ENCODE measurements at regions not wholly inside any gene's neighbourhood (a gene's known extent, or its start where the extent isn't known, plus 50 kb on each side); places are given as distances from the start of the nearest gene placed in this dataset.

DNA sequence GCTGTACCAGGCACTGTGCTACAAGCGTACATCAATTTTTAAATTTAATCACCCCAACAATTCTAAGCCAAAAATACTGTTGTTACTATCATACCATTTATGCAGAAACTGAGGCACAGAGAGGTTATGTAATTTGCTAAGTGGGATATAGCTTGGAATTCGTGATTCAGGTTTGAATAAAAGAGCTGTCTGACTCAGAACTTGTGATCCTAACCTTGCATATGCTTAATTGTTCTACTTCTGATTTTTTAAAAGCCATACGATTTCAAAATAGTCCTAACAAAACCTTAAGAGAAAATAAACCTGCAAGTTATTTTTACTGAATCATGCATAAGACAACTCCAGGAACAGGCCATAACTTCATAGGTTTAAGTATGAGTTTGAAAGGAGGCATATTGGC is 498.0 kb upstream of the CFAP20DC start:
- in situ Hi-C loops (cut with HindIII; ENCODE audit: low sequenced_read_pairs): no loop called here

DNA sequence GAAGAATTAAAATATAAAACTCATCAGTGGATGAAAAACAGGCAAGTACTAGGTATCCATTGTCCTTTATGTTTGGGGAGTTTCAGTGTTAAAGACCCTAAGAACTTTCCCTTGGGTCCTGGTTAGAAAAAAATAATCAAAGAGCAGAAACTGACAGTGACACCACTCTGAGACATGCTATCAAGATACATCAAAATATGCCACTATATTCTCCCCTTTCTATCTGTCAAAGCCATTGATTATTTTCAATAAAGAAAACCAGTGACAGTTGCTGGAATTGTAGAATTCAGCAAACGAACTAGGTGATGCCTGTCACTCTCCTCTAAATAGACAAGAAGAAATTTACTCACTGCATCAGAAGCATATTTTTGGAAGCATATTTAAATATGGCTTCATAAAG is 496.7 kb upstream of the CFAP20DC start:
- in situ Hi-C loops (cut with HindIII; ENCODE audit: low sequenced_read_pairs): no loop called here

DNA sequence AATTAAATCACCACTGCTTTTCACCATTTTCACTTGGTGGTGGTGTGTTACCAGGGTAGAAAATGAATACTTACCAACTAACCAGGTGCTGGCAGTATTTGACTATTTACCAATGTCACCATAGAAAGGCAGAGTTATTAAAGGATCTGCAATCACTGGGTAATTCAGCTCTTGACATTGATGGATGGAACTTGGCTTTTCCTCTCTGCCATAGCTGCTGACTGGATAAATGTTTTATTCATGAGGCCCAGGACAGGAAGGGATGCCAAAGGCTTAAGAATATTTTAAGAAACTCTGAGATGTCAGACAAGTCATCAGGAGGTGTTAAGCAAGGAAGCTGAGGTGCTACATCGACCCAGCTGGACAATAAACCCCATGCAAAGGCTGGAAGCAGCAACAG is 495.5 kb upstream of the CFAP20DC start:
- in situ Hi-C loops (cut with HindIII; ENCODE audit: low sequenced_read_pairs): no loop called here

DNA sequence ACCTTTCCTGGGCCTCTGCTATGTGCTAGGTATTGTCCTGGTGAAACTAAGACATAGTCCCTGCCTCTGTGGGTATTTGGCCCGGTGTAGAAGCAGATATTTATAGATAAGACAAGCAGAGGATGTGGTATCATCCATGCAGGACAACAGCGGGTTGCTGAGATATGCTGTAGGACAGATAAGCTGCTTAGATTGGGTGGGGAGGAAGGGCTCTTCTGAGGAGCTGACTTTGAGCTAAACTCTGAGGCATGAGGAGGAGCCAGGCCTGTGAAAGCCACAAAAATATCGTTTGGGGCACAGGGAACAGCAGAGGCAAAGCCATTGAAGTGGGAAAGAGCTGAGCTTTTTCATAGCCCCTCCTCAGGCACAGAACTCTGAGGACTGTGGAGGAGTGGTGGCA is 492.5 kb upstream of the CFAP20DC start:
- in situ Hi-C loops (cut with HindIII; ENCODE audit: low sequenced_read_pairs): no loop called here

DNA sequence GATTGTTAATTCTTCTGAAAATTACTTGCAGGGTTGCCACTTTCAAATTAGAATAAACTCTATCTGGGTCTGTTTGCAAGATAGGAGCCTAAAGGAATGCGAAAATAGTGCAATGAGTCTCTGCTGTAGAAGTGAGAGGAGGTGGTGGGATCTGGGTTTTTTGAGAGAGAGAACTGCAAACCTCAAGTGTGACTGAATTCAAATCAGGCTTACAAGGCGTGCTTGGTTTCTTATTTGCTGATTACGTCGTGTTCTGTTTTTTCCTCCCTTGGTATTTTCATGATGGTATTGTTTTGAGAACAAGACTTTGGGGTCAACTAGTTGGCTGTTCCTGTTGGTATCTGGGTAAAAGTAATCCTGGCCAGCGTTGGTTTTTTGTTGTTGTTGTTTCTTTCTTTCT is 490.9 kb upstream of the CFAP20DC start:
- in situ Hi-C loops (cut with HindIII; ENCODE audit: low sequenced_read_pairs): no loop called here

DNA sequence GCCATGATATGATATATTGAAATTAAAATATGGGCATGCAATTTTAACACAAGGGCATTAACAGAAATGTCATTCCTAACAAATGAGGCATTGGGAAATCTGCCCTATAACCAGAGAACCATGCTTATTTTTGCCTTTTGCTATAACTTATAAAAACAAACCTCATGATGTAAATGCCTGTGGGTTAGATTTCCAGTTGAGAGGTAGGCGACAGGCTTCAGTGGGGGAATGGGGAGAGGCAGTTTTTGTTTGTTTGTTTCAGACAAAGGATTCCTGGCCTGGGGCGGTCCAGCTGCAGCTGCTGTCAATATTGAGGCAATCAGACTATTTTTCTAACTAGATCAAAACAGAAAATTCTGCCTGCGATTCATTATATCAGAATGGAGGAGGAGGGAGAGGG is 490.4 kb upstream of the CFAP20DC start:
- in situ Hi-C loops (cut with HindIII; ENCODE audit: low sequenced_read_pairs): no loop called here

DNA sequence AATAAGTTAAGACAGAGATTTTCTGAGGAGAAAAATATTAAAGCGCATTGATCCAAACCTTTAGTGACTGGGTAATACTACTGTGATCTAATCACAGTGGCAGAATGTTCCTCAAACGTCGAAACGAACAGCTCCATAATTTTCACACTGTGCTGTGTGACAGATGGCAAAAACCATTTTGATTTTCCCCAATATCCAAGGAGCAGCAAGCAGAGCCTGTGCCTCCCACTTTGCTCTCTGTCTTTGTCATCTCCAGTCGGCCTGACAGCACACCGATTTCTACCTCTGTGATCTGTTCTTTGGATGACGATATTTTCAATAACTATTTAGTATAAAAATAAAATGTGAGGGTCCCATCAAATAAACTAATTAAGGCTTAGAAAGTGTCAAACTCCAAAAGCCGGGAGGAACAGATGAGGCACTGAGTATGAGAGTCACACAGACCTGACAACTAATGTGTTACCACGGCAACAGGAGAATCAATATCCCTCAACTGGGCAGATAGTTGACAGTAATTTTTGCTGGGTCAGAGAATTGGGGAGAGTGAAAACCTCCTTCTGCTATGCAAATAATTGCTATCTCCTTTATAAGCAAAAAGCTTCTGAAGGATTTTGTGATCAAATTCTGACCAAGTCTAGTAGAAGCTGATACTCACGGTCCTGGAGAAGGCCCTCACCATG is 489.1 kb upstream of the CFAP20DC start:
- in situ Hi-C loops (cut with HindIII; ENCODE audit: low sequenced_read_pairs): no loop called here

DNA sequence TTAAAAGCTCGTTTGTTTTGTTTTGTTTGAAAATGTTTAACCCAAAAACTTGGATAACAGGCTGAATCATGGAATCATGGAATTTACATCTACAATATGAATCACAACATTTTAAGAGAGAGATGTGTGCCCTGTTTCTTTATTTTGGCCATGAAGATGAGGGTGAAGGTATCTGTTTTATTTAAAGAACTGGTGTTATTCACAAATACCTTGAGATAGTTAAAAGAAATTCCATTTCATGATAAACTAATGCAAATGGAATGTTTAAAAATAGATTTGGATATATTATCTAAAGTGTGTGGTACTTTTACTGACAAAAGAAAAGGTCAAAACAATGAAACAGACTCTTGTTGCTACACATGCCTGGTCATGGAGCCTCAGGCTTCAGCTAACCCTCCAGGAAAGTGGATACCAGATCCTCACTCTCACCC is 486.0 kb upstream of the CFAP20DC start:
- in situ Hi-C loops (cut with HindIII; ENCODE audit: low sequenced_read_pairs): no loop called here

DNA sequence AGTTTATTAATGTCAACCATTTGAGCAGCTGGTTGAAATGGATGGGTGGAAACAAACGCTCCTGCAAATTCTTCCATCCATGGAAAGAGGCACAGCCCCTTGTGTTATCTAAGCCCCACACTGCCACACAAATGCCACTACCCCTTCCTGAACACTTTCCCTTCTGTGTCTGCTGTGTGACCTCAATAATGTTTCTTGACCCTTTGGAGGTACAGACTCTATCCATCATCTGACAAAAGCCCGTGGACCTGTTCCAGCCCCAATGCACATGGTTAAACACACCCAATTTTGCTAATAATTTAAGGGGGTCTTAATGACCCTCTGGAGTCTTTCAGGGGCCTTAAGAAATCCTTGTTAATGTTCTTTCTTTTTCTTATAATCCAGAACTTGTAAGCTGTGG is 482.2 kb upstream of the CFAP20DC start:
- in situ Hi-C loops (cut with HindIII; ENCODE audit: low sequenced_read_pairs): no loop called here

DNA sequence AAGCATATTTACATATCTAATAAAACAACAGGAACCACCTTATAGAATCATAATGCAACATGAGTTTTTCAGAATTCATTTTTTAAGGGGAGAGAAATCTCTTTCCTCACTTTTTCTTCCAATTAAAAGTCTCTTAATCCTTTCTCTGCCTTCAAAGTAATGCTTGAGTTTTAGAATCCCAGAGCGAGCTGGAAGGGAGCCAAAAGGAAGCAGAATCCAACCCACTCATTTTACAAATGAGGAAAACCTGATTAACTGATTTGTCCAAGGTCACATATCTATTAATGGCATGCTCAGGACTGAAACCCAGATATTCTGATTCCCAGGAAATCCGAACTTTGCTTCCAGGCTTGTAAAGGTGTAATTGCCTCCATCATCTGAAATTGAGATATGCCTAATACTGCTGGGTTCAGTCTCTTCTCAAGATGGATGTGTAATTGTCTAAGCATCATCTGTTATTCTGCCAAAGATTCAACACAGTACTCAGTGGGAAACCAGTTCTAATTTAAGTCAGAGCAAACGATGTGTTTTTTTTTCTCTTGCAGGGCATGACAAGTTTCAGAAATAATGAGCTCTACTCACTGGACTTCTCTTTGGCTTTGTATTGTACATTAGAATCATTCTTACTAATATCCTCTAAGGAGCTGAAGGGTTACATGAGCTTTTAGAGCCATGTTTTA is 481.4 kb upstream of the CFAP20DC start:
- in situ Hi-C loops (cut with HindIII; ENCODE audit: low sequenced_read_pairs): no loop called here

DNA sequence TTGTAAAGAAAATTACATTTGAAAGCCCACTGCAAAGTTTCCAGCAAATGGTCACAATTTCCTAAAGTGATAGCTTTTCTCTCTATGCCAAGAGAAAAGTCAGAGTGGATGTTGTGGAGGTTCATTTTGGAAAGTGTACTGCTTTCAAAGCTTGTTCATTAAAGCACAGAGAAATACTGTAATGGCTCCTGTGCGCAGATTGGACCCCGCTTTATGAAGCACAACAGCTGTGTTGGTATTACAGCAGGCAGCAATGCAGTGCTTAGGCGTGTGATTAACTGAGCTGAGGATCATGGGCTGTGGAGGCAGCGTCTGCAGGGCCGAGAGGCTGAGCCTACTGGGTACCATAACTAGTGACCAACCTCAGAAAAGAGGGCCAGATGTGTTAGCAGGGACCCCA is 478.4 kb upstream of the CFAP20DC start:
- in situ Hi-C loops (cut with HindIII; ENCODE audit: low sequenced_read_pairs): no loop called here

DNA sequence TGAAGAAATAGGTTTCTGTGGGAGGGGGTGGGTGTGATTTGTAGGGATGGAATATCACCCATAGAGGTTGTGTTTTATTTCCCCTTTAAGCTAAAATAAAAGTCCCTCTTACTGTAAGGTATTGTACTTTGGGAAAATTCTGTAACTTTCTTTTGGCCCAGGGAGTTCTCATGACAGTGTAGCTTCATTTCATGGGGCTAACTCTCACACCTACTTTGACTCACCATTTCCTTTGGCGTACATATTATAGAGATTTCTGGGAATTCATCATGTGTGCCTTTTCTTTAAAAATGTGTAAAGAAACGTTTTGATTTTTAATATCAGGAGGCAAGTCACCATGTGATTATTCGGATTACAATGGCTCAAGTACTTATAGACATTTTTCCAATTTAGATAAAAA is 477.7 kb upstream of the CFAP20DC start:
- in situ Hi-C loops (cut with HindIII; ENCODE audit: low sequenced_read_pairs): no loop called here

DNA sequence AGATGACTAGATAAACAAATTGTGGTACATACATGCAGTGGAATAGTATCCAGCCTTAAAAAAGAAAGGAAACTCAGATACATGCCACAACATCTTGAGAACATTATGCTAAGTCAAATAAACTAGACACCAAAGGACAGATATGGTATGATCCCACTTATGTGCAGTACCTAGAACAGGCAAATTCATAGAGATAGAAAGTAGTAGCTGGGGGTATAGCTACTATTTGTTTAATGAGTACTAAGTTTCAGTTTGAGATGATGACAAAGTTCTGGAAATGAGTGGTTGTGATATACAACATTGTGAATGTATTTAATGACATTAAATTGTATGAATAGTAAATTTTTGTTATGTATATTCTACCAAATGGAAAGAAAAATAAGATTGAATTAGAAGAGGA is 477.2 kb upstream of the CFAP20DC start:
- in situ Hi-C loops (cut with HindIII; ENCODE audit: low sequenced_read_pairs): no loop called here

DNA sequence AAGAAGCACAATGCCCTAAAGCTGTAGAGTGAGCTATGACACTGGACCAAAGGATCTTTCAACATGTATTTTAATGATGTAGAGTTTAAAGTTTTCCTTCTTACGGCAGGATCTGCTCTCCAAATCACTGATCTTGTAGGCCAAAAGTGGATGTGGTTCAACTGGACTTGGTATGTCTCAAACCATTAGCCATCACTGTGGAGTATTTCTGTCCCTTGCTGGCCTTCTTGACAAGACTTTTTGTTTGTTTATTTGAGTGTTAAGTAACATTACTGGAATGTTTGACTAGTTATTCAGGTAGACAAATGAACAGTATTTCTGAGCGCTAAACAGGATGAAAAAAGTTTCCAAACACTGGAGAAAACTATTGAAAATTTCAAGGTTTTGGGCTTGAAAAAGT is 472.7 kb upstream of the CFAP20DC start:
- in situ Hi-C loops (cut with HindIII; ENCODE audit: low sequenced_read_pairs): no loop called here

DNA sequence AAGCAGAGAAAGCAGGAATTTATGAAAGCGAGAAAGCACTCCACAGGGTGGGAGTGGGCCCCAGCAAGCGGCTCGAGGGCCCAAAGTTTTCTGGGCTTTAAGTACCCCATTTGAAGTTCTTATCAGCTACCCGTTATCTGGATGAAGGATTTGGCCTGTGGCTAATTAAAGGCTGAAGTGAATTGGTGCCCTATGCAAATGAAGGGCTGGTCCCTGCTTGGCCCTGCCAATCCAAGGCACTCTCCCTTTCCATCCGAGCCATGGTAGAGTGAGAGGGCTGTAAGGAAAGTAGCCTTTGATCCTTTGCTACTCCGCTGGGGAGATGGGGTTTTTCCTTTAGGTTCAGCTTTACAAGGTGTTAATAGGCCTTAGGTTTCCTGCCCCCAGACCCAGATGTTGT is 469.3 kb upstream of the CFAP20DC start:
- in situ Hi-C loops (cut with HindIII; ENCODE audit: low sequenced_read_pairs): no loop called here

DNA sequence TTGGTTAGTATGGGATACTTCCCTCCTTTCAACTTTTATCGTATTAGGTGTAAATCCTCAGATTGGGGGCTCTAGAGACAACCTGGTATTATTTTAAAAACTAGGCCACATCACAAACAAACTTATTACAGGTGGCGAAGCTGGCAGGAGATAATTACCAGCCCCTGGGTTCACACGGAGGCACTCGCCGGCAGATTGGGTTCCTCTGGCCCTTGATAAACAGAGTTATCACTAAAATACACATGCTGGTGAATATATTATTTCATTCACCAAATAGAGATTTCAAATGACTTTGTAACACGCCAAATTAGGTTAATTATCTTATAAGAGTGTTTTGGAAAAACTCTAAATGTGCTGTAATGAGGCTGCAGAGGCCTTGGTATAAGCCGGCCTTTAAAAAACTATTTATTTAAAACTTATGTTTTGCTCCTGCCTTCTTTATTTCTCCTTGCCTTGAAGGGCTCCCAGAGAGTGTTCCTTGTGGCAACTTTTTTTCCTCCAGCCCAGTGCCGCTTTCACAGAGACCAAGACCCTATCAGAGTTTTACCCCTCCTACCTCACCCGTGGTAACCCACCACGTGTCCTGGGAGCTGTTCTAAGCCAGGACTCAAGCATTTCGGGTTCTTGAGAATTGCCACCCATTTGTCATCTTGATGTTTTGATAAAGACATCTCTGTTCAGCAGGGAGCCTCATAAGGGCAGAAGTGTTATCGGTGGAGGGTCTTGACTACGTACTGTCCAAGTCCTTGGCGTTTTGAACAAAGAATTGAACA is 468.6 kb upstream of the CFAP20DC start:
- in situ Hi-C loops (cut with HindIII; ENCODE audit: low sequenced_read_pairs): no loop called here

DNA sequence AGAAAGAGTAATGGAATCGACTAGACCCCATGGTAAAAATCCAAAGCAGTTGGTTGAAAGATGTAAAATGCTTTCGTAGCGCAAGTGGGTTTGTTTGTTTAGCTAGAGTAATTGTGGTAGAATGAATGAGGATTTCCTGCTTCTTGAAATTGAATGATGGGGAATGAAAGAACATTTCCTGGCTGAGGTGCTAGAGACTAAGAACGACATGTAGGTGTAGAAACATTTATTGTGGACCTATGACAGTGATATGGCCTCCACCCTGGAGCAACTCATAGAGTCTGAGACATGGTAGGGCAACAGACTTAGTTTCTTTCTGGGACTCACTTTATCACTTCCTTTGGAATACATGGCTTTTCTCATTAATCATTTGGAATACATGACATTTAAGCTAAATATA is 467.6 kb upstream of the CFAP20DC start:
- in situ Hi-C loops (cut with HindIII; ENCODE audit: low sequenced_read_pairs): no loop called here

DNA sequence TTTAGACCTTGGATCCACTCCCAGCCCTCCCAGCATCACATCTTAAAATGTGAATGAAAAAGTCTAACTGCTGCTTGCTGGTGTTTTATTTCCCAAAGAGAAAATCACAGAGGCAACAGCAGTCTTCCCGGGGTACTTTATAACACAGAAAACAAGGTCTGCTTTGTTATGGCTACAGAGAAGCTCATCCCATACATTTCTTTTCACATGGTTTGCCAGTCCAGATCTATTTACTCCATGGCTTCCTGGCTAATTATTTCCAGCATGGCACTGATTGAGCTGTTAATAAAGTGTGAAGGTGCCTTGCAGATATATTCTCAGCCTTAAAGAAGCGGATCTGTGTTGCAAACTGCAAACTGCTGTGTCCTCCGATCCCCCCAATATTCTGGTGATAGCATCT is 466.1 kb upstream of the CFAP20DC start:
- in situ Hi-C loops (cut with HindIII; ENCODE audit: low sequenced_read_pairs): no loop called here

DNA sequence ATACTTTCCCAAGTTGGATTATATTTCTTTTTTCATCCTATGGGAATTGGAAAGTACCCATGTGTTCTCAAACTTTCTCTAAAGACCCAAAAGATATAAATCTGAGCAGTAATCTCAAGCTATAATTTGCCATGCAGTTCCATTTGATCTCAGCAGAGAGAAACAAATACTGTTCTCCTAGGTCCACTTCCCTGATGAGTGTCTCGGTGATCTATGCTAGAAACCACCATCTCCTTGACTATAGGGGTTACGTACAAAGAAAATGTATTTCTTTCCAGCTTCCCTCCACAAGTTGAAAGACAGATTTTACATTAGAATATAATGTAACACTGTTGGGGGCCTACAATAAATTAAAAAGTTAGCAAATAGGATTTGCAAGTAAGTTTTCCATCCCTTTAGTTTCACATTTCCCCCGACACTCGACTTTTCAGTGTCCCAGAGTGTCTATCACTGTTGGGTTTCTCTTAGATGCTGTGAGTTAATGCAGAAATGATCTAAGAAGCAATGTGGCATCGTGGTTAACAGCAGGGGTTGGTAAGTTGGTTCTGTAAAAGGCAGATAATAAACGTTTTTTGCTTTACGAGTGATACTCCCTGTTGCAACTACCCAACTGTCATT is 465.1 kb upstream of the CFAP20DC start:
- in situ Hi-C loops (cut with HindIII; ENCODE audit: low sequenced_read_pairs): no loop called here

DNA sequence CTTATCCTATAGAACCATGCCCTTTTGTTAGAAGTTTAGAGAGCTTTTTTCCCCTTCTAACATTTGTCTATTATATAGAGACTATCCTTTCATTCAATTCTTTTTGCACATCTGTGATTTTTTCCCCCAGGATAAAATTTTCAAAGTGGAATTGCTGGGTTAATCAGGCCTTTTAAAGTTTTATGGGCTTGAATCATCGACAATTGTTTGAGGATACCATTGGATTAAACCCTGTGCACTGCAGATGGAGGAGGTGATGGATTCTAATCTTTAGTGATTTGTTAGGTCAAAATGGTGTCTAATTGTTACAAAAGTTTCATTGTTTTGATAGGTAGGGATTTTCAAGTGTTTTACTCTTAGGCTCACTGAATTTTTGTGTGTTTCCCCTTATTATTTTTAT is 463.7 kb upstream of the CFAP20DC start:
- in situ Hi-C loops (cut with HindIII; ENCODE audit: low sequenced_read_pairs): no loop called here

DNA sequence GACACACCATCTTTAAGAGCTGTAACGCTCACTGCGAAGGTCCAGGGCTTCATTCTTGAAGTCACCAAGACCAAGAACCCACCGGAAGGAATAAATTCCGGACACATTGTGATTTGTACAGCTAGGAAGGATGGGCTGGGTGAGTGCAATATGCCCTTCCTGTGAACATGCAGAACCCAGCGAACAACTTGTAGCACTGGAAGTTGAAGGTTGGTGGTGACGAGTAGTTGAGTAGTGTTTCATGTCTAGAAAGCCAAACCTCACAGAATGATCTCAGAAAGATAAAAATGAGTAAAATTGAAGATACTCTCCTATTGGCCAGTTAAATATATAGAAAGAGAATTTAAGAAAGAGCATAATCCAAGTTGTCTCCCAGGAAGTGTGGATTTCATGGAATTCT is 462.2 kb upstream of the CFAP20DC start:
- in situ Hi-C loops (cut with HindIII; ENCODE audit: low sequenced_read_pairs): no loop called here

DNA sequence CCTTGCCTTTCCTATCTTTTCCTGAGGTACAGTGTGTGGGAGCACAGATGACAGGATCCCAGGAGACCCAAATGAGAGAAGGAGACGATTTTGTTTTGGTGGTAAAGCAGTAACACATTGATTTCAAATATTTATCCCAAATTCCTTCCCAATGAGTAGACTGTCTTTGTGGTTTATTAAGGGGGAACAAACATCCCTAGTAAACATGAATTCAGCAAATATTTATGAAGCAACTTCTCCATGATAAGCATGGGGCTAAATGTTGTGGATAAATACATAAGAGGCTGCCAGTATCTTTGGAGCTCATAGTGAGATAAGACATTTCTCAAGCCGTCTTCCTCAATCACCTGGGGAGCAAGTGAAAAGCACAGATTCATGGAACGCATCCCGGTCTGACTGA is 460.8 kb upstream of the CFAP20DC start:
- in situ Hi-C loops (cut with HindIII; ENCODE audit: low sequenced_read_pairs): no loop called here
